Upper lobe of left lung (tissue), 6 donors: ENCODE measurements at regions not wholly inside any gene's neighbourhood (a gene's known extent, or its start where the extent isn't known, plus 50 kb on each side); places are given as distances from the start of the nearest gene placed in this dataset.

Source experiments
- ATAC-seq, 2 donors: fragments of 200-7000 bp; cut with Tn5 transposase; one replicate each; pipeline ENCODE4 v1.9.1; 2022; ENCODE audit warnings: mild to moderate bottlenecking in 2 of 2, moderate library complexity in 2 of 2; ENCODE audit not compliant: low FRiP score in 2 of 2
- DNase-seq, 2 donors: peaks; one replicate each; pipeline ENCODE4 v3.0.0-alpha.2; 2019 to 2020
- H3K27ac ChIP-seq, 4 donors: fragments of 200-600 bp; sonication (generic); one replicate each; pipeline ENCODE4 v1.5.1; 2016 to 2019
- H3K27me3 ChIP-seq, 4 donors: fragments of 200-600 bp; sonication (generic); one replicate each; pipeline ENCODE4 v1.5.1; 2017 to 2019
- H3K36me3 ChIP-seq, 4 donors: fragments of 200-600 bp; sonication (generic); one replicate each; pipeline ENCODE4 v1.5.1; 2016 to 2019
- H3K4me1 ChIP-seq, 4 donors: fragments of 200-600 bp; sonication (generic); one replicate each; pipeline ENCODE4 v1.5.1; 2018 to 2019
- H3K4me3 ChIP-seq, 4 donors: fragments of 200-600 bp; sonication (generic); one replicate each; pipeline ENCODE4 v1.5.1; 2017 to 2019; ENCODE audit warnings: mild to moderate bottlenecking in 2 of 4, moderate library complexity in 1 of 4
- H3K9me3 ChIP-seq, 4 donors: fragments of 200-600 bp; sonication (generic); one replicate each; pipeline ENCODE4 v1.5.1; 2018 to 2019
- CTCF ChIP-seq, 6 experiments: fragments of 450-650 bp in 4 of 6; fragments of 200-600 bp in 2 of 6; sonication (generic) in 2 of 6; IDR thresholded peaks; one replicate each; pipeline ENCODE4 v1.5.1; 2016 to 2019; ENCODE audit warnings: antibody characterized with exemption in 6 of 6
- EP300 ChIP-seq, 4 donors: sonication (generic); formaldehyde crosslinking; IDR thresholded peaks; one replicate each; pipeline ENCODE4 v1.5.1; 2017; ENCODE audit warnings: antibody characterized with exemption in 4 of 4, control low read depth in 2 of 4
- POLR2A ChIP-seq, 4 donors: fragments of 450-650 bp; IDR thresholded peaks; one replicate each; pipeline ENCODE4 v1.5.1; 2016 to 2017; ENCODE audit warnings: antibody characterized with exemption in 4 of 4, mild to moderate bottlenecking in 2 of 4
- POLR2AphosphoS5 ChIP-seq, 2 donors: sonication (generic); formaldehyde crosslinking; IDR thresholded peaks; one replicate each; pipeline ENCODE4 v1.5.1; 2017; ENCODE audit warnings: antibody characterized with exemption in 2 of 2
- WGBS, 2 donors: methylation state at CpG; one replicate each; pipeline ENCODE4 v1.1.5; 2017 to 2018; 5-methylcytosine and 5-hydroxymethylcytosine counted together
- donor health status: DM: no; HTN: no; CAD: no; lungs with moderate emphysema.
- donor health status: DM: no; HTN: yes; CAD: no; lungs with severe emphysema.

- Histone ChIP-seq H3K4me1 (peaks cover 0 to 17% (median 16%) of the 10 kb centered on the region in 4 donors), H3K36me3 (no peaks in the 10 kb centered on the region), H3K27me3 (no peaks in the 10 kb centered on the region), H3K4me3 (peak overlapping the region in 1 of 4 donors; percentile 1), H3K27ac (peak overlapping the region; percentile 64 to 83 (median 78)), H3K9me3 (peaks cover 0 to 6% (median 3%) of the 10 kb centered on the region in 4 donors)
- DNase-seq = peak in 1 of 2 donors; percentile 75
- peak; percentile 67 to 87 for ATAC-seq
- 33% methylated on average over 6 of the region's 6 CpGs for WGBS, 2 donors
- TF ChIP-seq POLR2A (IDR thresholded peaks at IDR 0.05) = no peak
- TF ChIP-seq POLR2AphosphoS5 (IDR thresholded peaks at IDR 0.05) = peak in 1 of 2 donors; percentile 5
- no peak for TF ChIP-seq CTCF (IDR thresholded peaks at IDR 0.05)
These were observed 75.0 kb upstream of the RNU6-1 start for GRCh38 chr15:67914537-67915460.

GRCh38 chr15:67915461-67916374 lies 75.9 kb upstream of the RNU6-1 start:
- DNase-seq = peak; percentile 29 to 88
- H3K4me1 ChIP-seq = peaks cover 0 to 17% (median 16%) of the 10 kb centered on the region in 4 donors
- H3K9me3 ChIP-seq = peaks cover 0 to 6% (median 0%) of the 10 kb centered on the region in 4 donors
- peak; percentile 30 to 68 for ATAC-seq
- no peaks in the 10 kb centered on the region for H3K36me3 ChIP-seq
- 29 to 37% methylated on average over 7 of the region's 7 CpGs for WGBS, 2 donors
- H3K27ac ChIP-seq = peak overlapping the region; percentile 64 to 83 (median 78)
- no peak for TF ChIP-seq POLR2A (IDR thresholded peaks at IDR 0.05)
- peak; percentile 16 to 40 for TF ChIP-seq POLR2AphosphoS5 (IDR thresholded peaks at IDR 0.05)
- no peak for TF ChIP-seq CTCF (IDR thresholded peaks at IDR 0.05)
- TF ChIP-seq EP300 (IDR thresholded peaks at IDR 0.05) = no peak
- H3K27me3 ChIP-seq = no peaks in the 10 kb centered on the region
- no peak overlapping the region for H3K4me3 ChIP-seq

- Histone ChIP-seq H3K4me1 (peaks cover 0 to 17% (median 16%) of the 10 kb centered on the region in 4 donors), H3K9me3 (peaks cover 0 to 6% (median 0%) of the 10 kb centered on the region in 4 donors), H3K27ac (peak overlapping the region in 3 of 4 donors; percentile 3 to 83 (median 74)), H3K4me3 (no peak overlapping the region), H3K36me3 (no peaks in the 10 kb centered on the region), H3K27me3 (no peaks in the 10 kb centered on the region)
- 50 to 53% methylated on average over 2 of the region's 2 CpGs for WGBS, 2 donors
- DNase-seq = no peak
- no peak for TF ChIP-seq EP300 (IDR thresholded peaks at IDR 0.05)
- no peak for TF ChIP-seq POLR2A (IDR thresholded peaks at IDR 0.05)
- TF ChIP-seq CTCF (IDR thresholded peaks at IDR 0.05) = no peak
- no peak for TF ChIP-seq POLR2AphosphoS5 (IDR thresholded peaks at IDR 0.05)
- no peak for ATAC-seq
These were observed 76.7 kb upstream of the RNU6-1 start for GRCh38 chr15:67916565-67916964.

GRCh38 chr15:67917037-67917436 lies 77.2 kb upstream of the RNU6-1 start:
- 90 to 92% methylated on average over 4 of the region's 4 CpGs for WGBS, 2 donors
- H3K36me3 ChIP-seq = no peaks in the 10 kb centered on the region

More at GRCh38 chr15:67917037-67917436, 77.2 kb upstream of the RNU6-1 start:
- ATAC-seq (peak in 1 of 2 donors; percentile 50), DNase-seq (no peak)
- TF ChIP-seq EP300 (IDR thresholded peaks at IDR 0.05) (no peak), POLR2AphosphoS5 (IDR thresholded peaks at IDR 0.05) (no peak), CTCF (IDR thresholded peaks at IDR 0.05) (no peak), POLR2A (IDR thresholded peaks at IDR 0.05) (no peak)
- H3K27me3 ChIP-seq = no peaks in the 10 kb centered on the region
- peak overlapping the region in 3 of 4 donors; percentile 3 to 83 (median 74) for H3K27ac ChIP-seq
- H3K9me3 ChIP-seq = peaks cover 0 to 6% (median 0%) of the 10 kb centered on the region in 4 donors
- no peak overlapping the region for H3K4me3 ChIP-seq
- H3K4me1 ChIP-seq = peaks cover 0 to 17% (median 16%) of the 10 kb centered on the region in 4 donors
